Nephron progenitor cell (in vitro differentiated cells): ENCODE measurements at regions not wholly inside any gene's neighbourhood (a gene's known extent, or its start where the extent isn't known, plus 50 kb on each side); places are given as distances from the start of the nearest gene placed in this dataset.
"Not testable (repeated sequence)": the region's sequence is repeated elsewhere in the genome, so short reads cannot be mapped to it uniquely, and the experiment has no call there.

Source experiments
- DNase-seq: peaks from one replicate; pipeline ENCODE4 v3.0.0; 2021
- H3K27ac Mint-ChIP-seq: 2 replicates; pipeline ENCODE4 v1.8.0; 2021; ENCODE audit warnings: mild to moderate bottlenecking, moderate library complexity, mixed read lengths
- H3K27me3 Mint-ChIP-seq: 2 replicates; pipeline ENCODE4 v1.8.0; 2021; ENCODE audit warnings: mild to moderate bottlenecking, low read depth, mixed read lengths; ENCODE audit not compliant: poor library complexity
- H3K36me3 Mint-ChIP-seq: 2 replicates; pipeline ENCODE4 v1.8.0; 2021; ENCODE audit warnings: low read depth, mixed read lengths
- H3K4me1 Mint-ChIP-seq: 2 replicates; pipeline ENCODE4 v1.8.0; 2021; ENCODE audit warnings: mixed read lengths
- H3K4me3 Mint-ChIP-seq: 2 replicates; pipeline ENCODE4 v1.8.0; 2021; ENCODE audit warnings: mild to moderate bottlenecking, moderate library complexity, mixed read lengths
- H3K9me3 Mint-ChIP-seq: 2 replicates; pipeline ENCODE4 v1.8.0; 2021; ENCODE audit warnings: mild to moderate bottlenecking, moderate library complexity, mixed read lengths
- CTCF ChIP-seq: fragments of 200-600 bp; sonication (generic); IDR thresholded peaks from 2 replicates; pipeline ENCODE4 v1.5.0; 2021; ENCODE audit warnings: antibody characterized with exemption

GRCh38 chr10:44258019-44258418 lies 126.9 kb downstream of the CXCL12 start:
- Mint-ChIP-seq H3K4me3 (no peak overlapping the region), H3K4me1 (peaks cover 38% of the 10 kb centered on the region), H3K36me3 (no peaks in the 10 kb centered on the region), H3K27ac (no peak overlapping the region), H3K9me3 (no peaks in the 10 kb centered on the region), H3K27me3 (peaks cover 12% of the 10 kb centered on the region)
- no peak for TF ChIP-seq CTCF
- DNase-seq, result no peak

DNA sequence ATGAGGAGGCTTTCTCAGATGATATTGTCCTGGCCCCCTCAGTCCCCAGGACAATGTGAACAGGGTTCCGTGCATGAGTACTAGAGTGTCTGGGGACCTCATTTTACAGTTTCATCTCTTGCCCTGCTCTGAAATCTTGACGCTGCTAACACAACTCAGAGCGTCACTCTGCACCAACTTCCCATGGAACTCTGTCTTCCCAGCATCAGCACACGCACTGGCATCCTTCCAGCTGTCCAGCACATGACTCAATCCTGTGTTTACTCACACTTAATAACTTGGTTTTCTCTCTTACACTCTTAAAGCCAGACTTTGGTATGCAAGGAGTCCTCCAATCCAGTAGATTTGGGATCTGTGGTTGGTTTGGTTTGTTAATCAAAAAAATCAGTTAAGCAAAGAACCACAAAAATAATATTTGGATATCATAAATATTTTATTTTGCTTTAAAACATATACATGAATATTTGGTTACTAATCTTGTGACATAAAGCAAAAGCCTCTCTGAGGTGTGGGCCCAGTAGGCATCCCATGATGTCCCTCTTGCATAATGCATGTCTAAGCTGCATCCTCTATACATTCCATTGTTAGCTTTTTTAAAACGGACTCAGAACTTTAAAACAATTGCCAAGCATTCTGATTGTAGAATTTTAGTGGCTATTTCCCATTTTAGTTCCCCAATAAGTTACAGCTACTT lies 131.0 kb downstream of the CXCL12 start:
- H3K27me3 Mint-ChIP-seq, result peaks cover 13% of the 10 kb centered on the region
- no peak overlapping the region for H3K4me3 Mint-ChIP-seq
- H3K9me3 Mint-ChIP-seq, result peaks cover 4% of the 10 kb centered on the region
- no peak overlapping the region for H3K27ac Mint-ChIP-seq
- no peak for DNase-seq
- H3K4me1 Mint-ChIP-seq, result peaks cover 1% of the 10 kb centered on the region
- no peak for TF ChIP-seq CTCF
- peaks cover 4% of the 10 kb centered on the region for H3K36me3 Mint-ChIP-seq

GRCh38 chr10:44252631-44253030 lies 132.3 kb downstream of the CXCL12 start:
- not testable (repeated sequence) for DNase-seq, H3K36me3 Mint-ChIP-seq, H3K4me1 Mint-ChIP-seq, H3K4me3 Mint-ChIP-seq, H3K27ac Mint-ChIP-seq
- H3K27me3 Mint-ChIP-seq, result peaks cover 14% of the 10 kb centered on the region
- peaks cover 15% of the 10 kb centered on the region for H3K9me3 Mint-ChIP-seq

DNA sequence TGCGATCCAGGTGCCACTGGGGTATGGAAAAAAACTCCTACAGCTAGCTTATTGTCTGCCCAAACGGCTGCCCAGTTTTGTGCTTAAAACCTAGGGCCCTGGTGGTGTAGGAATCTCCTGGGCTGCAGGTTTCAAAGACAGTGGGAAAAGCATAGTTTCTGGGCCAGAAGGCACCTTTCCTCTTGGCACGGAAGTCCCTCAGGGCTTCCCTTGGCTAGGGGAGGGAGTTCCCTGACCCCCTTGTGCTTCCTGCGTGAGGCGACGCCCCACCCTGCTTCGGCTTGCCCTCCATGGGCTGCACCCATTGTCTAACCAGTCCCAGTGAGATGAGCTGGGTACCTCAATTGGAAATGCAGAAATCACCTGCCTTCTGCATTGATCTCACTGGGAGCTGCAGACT lies 135.0 kb downstream of the CXCL12 start:
- not testable (repeated sequence) for DNase-seq, H3K4me3 Mint-ChIP-seq, H3K27me3 Mint-ChIP-seq, H3K4me1 Mint-ChIP-seq, H3K27ac Mint-ChIP-seq
- Mint-ChIP-seq H3K9me3 (peaks cover 30% of the 10 kb centered on the region), H3K36me3 (peaks cover 13% of the 10 kb centered on the region)

- peaks cover 3% of the 10 kb centered on the region for H3K27me3 Mint-ChIP-seq
- H3K36me3 Mint-ChIP-seq, result peaks cover 13% of the 10 kb centered on the region
- no peak for DNase-seq
- no peak overlapping the region for H3K27ac Mint-ChIP-seq
- no peak overlapping the region for H3K4me3 Mint-ChIP-seq
- H3K4me1 Mint-ChIP-seq, result peaks cover 12% of the 10 kb centered on the region
- H3K9me3 Mint-ChIP-seq, result peaks cover 30% of the 10 kb centered on the region
- no peak for TF ChIP-seq CTCF
Observed at GRCh38 chr10:44249490-44249889, 135.4 kb downstream of the CXCL12 start.

GRCh38 chr10:44246700-44247099 lies 138.2 kb downstream of the CXCL12 start:
- not testable (repeated sequence) for DNase-seq, H3K4me3 Mint-ChIP-seq, H3K27me3 Mint-ChIP-seq, H3K27ac Mint-ChIP-seq
- peaks cover 17% of the 10 kb centered on the region for H3K36me3 Mint-ChIP-seq
- H3K4me1 Mint-ChIP-seq, result peaks cover 31% of the 10 kb centered on the region
- peaks cover 40% of the 10 kb centered on the region for H3K9me3 Mint-ChIP-seq

- H3K27ac Mint-ChIP-seq, H3K27me3 Mint-ChIP-seq, DNase-seq, H3K4me3 Mint-ChIP-seq: not testable (repeated sequence)
- peaks cover 17% of the 10 kb centered on the region for H3K36me3 Mint-ChIP-seq
- peaks cover 31% of the 10 kb centered on the region for H3K4me1 Mint-ChIP-seq
- H3K9me3 Mint-ChIP-seq, result peaks cover 40% of the 10 kb centered on the region
Observed at GRCh38 chr10:44246287-44246686, 138.6 kb downstream of the CXCL12 start.

GRCh38 chr10:44245601-44245938 lies 139.3 kb downstream of the CXCL12 start:
- Mint-ChIP-seq H3K27me3 (peaks cover 3% of the 10 kb centered on the region), H3K4me1 (peaks cover 31% of the 10 kb centered on the region), H3K4me3 (no peak overlapping the region), H3K36me3 (peaks cover 17% of the 10 kb centered on the region), H3K9me3 (peaks cover 40% of the 10 kb centered on the region), H3K27ac (no peak overlapping the region)
- no peak for DNase-seq
- no peak for TF ChIP-seq CTCF
